Fibroblast of mammary gland (primary cell): ENCODE measurements at regions not wholly inside any gene's neighbourhood (a gene's known extent, or its start where the extent isn't known, plus 50 kb on each side); places are given as distances from the start of the nearest gene placed in this dataset.
"Not testable (repeated sequence)": the region's sequence is repeated elsewhere in the genome, so short reads cannot be mapped to it uniquely, and the experiment has no call there.

Source experiments
- DNase-seq: peaks from one replicate; pipeline ENCODE4 v3.0.0-alpha.2; 2010; ENCODE audit warnings: low read depth
- H3K4me3 ChIP-seq: 2 replicates; pipeline ENCODE4 v1.5.1; 2011; ENCODE audit warnings: low read depth, mild to moderate bottlenecking, low read length, moderate library complexity; ENCODE audit not compliant: control insufficient read depth
- CTCF ChIP-seq: conservative IDR thresholded peaks from 2 replicates; pipeline ENCODE4 v1.5.1; 2011; ENCODE audit warnings: low read depth, low read length, inconsistent platforms; ENCODE audit not compliant: control insufficient read depth, insufficient read depth

DNA sequence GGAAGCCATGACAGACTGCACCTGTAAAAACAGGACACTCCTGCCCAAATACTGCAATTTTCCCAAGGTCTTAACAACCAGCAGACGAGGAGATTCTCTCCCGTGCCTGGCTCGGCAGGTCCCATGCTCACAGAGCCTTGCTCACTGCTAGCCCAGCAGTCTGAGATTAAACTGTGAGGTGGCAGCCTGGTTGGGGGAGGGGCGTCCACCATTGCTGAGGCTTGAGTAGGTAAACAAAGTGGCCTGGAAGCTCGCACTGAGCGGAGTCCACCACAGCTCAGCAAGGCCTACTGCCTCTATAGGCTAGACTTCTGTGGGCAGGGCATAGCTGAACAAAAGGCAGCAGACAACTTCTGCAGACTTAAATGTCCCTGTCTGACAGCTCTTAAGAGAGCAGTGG, 80.3 kb downstream of the ANXA5 start:
- not testable (repeated sequence) for DNase-seq, H3K4me3 ChIP-seq

DNA sequence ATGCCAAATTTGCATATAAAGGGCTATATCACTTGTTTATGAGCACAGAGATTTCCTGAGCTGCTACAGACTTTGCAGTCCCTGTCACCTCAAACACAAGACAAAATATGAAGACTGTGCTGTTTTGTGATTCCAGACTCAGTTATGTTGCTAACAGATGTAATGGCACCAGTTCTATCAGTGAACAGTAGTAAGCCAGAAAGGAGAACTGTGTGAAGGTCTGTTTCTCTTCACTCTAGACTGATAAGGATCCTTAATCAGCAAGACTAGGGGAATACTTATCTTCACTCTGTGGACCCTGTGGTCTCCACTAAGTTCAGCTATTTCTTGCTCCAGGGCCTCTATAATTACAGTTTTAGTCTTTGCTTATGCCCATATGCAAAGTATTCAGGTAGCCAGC, 82.7 kb downstream of the ANXA5 start:
- no peak for TF ChIP-seq CTCF
- no peak for DNase-seq
- no peak overlapping the region for H3K4me3 ChIP-seq

- H3K4me3 ChIP-seq, result no peak overlapping the region
- no peak for DNase-seq
- TF ChIP-seq CTCF, result no peak
These were observed 97.7 kb downstream of the ANXA5 start for GRCh38 chr4:121599049-121599448.

DNA sequence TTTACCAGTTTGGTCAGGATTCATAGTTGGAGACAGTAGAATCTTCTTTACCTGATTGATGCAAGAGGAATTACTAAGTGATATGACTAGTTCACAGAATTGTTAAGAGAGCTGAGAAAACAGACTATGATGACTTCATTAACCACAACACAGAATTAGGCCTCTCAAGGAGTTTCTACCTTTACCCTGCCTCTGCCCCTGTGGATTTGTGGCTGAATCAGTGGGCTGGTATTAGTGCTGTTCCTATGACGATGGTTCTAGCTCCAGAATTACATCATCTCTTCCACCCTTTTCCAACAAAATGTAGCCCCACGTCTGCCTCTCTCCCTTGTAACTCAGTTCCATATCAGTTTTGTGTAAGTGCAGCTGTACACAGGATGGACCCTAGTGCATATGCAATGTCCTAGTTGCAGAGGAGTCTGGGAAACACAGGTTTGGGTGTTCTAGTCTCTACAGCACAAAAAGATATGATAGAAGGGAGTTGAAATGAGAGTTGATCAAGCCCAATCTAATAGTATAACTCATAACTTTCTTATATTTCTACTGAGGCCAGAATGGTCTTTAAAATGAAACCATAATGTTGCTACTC, 99.3 kb downstream of the ANXA5 start:
- peak; percentile 76 for DNase-seq
- H3K4me3 ChIP-seq, result no peak overlapping the region
- no peak for TF ChIP-seq CTCF

DNA sequence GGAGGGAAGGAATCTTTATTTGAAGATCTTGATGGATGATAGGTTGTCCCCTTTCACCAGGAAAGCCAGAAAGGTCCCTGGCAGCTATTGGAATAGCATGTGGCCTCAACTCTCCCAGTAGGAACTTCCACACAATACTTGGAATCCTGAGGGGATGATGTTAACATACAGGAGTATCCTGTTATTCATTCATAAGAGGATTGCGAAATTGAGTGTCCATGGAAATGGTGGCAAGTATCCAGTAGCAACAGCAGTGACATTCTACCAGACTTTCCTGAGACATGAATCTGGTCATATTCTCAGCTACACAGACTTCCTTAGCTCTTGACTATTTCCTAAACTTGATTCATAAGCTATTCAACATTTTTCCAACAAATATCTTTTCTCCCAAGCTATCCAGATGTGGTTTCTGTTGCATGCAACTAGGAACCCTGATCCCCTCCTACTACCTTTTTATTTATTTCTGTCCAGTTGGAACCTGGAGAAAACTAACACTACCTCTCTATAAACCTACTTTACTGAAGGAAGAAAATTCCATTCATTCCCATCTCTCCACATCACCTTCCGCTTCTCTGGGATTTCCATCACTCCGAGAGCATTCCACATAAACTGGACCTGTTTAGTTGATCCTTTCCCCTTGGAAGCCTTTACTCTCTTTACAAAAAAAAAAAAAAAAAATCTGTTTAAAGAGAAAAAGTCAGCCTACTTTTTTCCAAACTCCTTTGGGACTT, 101.8 kb downstream of the ANXA5 start:
- no peak overlapping the region for H3K4me3 ChIP-seq
- DNase-seq, result peak; percentile 81
- TF ChIP-seq CTCF, result no peak

- H3K4me3 ChIP-seq, result no peak overlapping the region
- no peak for DNase-seq
- TF ChIP-seq CTCF, result no peak
These were observed 103.0 kb downstream of the ANXA5 start for GRCh38 chr4:121593760-121594159.

- not testable (repeated sequence) for DNase-seq, H3K4me3 ChIP-seq
These were observed 104.5 kb downstream of the ANXA5 start for GRCh38 chr4:121592257-121592656.

DNA sequence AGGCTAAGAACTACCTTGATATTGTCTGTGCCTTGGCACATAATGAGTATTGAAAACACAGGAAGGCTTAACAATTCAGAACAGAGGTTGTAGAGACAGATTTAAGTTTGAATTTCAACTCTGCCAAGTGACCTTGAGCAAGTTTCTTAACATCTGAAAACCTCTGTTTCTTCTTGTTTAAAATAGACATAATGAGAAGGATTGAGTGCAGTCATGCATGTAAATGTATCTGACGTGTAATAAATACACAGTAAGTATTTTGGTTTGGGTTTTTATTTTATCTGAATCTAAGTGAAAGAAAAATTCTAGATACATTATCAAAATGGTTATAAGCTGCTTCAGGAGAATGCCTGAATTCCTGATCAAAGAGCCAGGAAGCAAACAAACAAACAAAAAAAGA, 111.9 kb downstream of the ANXA5 start:
- no peak for DNase-seq
- no peak for TF ChIP-seq CTCF
- H3K4me3 ChIP-seq, result no peak overlapping the region
